Gastrocnemius medialis (tissue), 4 donors: ENCODE measurements at regions not wholly inside any gene's neighbourhood (a gene's known extent, or its start where the extent isn't known, plus 50 kb on each side); places are given as distances from the start of the nearest gene placed in this dataset.

ENCODE experiments used
- CTCF ChIP-seq, 5 experiments: fragments of 450-650 bp in 3 of 5; fragments of 200-600 bp in 2 of 5; sonication (generic) in 2 of 5; IDR thresholded peaks in 4 of 5; conservative IDR thresholded peaks in 1 of 5; 1 replicate in 4 of 5; 2 replicates in 1 of 5; pipeline ENCODE4 v1.5.1; 2016 to 2019; ENCODE audit warnings: antibody characterized with exemption in 5 of 5, mild to moderate bottlenecking in 3 of 5, moderate library complexity in 3 of 5
- POLR2A ChIP-seq, 2 donors: fragments of 450-650 bp; IDR thresholded peaks; one replicate each; pipeline ENCODE4 v1.6.1; 2017; ENCODE audit warnings: antibody characterized with exemption in 2 of 2, mild to moderate bottlenecking in 2 of 2, moderate library complexity in 2 of 2

GRCh38 chr10:70965566-70965965, 77.2 kb upstream of the PCBD1 start:
- TF ChIP-seq CTCF (IDR thresholded peaks at IDR 0.05 in 4 of 5, conservative IDR thresholded peaks at IDR 0.05 in 1 of 5), result no peak
- no peak for TF ChIP-seq POLR2A (IDR thresholded peaks at IDR 0.05)
